H9 (cell line): ENCODE measurements at regions not wholly inside any gene's neighbourhood (a gene's known extent, or its start where the extent isn't known, plus 50 kb on each side); places are given as distances from the start of the nearest gene placed in this dataset.

ENCODE experiments used
- DNase-seq: peaks from one replicate; pipeline ENCODE4 v3.0.0-alpha.2; 2017
- H2AFZ ChIP-seq: one replicate; pipeline ENCODE4 v1.6.1; 2013; ENCODE audit warnings: mild to moderate bottlenecking, low read length, control low read depth, moderate library complexity
- H2AK5ac ChIP-seq: 2 replicates; pipeline ENCODE4 v1.6.1; 2013; ENCODE audit warnings: low read length, control low read depth, mixed read lengths; ENCODE audit not compliant: insufficient read length
- H2BK120ac ChIP-seq: one replicate; pipeline ENCODE4 v1.6.1; 2013; ENCODE audit warnings: low read depth, mild to moderate bottlenecking, low read length, control low read depth, inconsistent platforms; ENCODE audit not compliant: poor library complexity, severe bottlenecking
- H2BK12ac ChIP-seq: 2 replicates; pipeline ENCODE4 v1.6.1; 2013; ENCODE audit warnings: low read length, control low read depth, mixed read lengths, low read depth; ENCODE audit not compliant: insufficient read length
- H2BK15ac ChIP-seq: 2 replicates; pipeline ENCODE4 v1.6.1; 2013; ENCODE audit warnings: low read depth, low read length, control low read depth
- H2BK20ac ChIP-seq: one replicate; pipeline ENCODE4 v1.6.1; 2013; ENCODE audit warnings: low read depth, mild to moderate bottlenecking, low read length, control low read depth, inconsistent platforms; ENCODE audit not compliant: poor library complexity, severe bottlenecking
- H2BK5ac ChIP-seq: 2 replicates; pipeline ENCODE4 v1.6.1; 2013; ENCODE audit warnings: low read length, control low read depth, mixed read lengths; ENCODE audit not compliant: insufficient read length
- H3K14ac ChIP-seq: 2 replicates; pipeline ENCODE4 v1.6.1; 2013; ENCODE audit warnings: low read length, control low read depth; ENCODE audit not compliant: insufficient read depth
- H3K18ac ChIP-seq: 2 replicates; pipeline ENCODE4 v1.6.1; 2013; ENCODE audit warnings: low read depth, mild to moderate bottlenecking, mixed read lengths, low read length, control low read depth; ENCODE audit not compliant: insufficient read length
- H3K23ac ChIP-seq: 2 replicates; pipeline ENCODE4 v1.6.1; 2013; ENCODE audit warnings: low read length, control low read depth, mixed read lengths, low read depth; ENCODE audit not compliant: insufficient read length
- H3K23me2 ChIP-seq: 2 replicates; pipeline ENCODE4 v1.6.1; 2013; ENCODE audit warnings: low read depth, mild to moderate bottlenecking, mixed read lengths, low read length, control low read depth; ENCODE audit not compliant: insufficient read length, poor library complexity, severe bottlenecking
- H3K27ac ChIP-seq: 2 replicates; pipeline ENCODE4 v1.5.1; 2013; ENCODE audit warnings: low read length, control low read depth, mixed read lengths, low read depth; ENCODE audit not compliant: insufficient read length
- H3K27me3 ChIP-seq: 2 replicates; pipeline ENCODE4 v1.6.1; 2013; ENCODE audit warnings: low read length, control low read depth, inconsistent platforms; ENCODE audit not compliant: insufficient read depth
- H3K4ac ChIP-seq: 2 replicates; pipeline ENCODE4 v1.6.1; 2013; ENCODE audit warnings: low read depth, mild to moderate bottlenecking, control low read depth, inconsistent platforms, low read length, moderate library complexity
- H3K4me1 ChIP-seq: 2 replicates; pipeline ENCODE4 v1.6.1; 2013; ENCODE audit warnings: low read length, control low read depth, inconsistent platforms; ENCODE audit not compliant: insufficient read depth
- H3K4me2 ChIP-seq: 2 replicates; pipeline ENCODE4 v1.6.1; 2013; ENCODE audit warnings: low read length, control low read depth, mixed read lengths; ENCODE audit not compliant: insufficient read length, insufficient read depth
- H3K56ac ChIP-seq: 2 replicates; pipeline ENCODE4 v1.6.1; 2013; ENCODE audit warnings: low read depth, mild to moderate bottlenecking, mixed read lengths, low read length, control low read depth; ENCODE audit not compliant: insufficient read length
- H3K79me1 ChIP-seq: 2 replicates; pipeline ENCODE4 v1.6.1; 2013; ENCODE audit warnings: low read depth, mild to moderate bottlenecking, moderate library complexity, low read length, control low read depth, inconsistent platforms; ENCODE audit not compliant: insufficient read depth, poor library complexity, severe bottlenecking
- H3K79me2 ChIP-seq: 2 replicates; pipeline ENCODE4 v1.6.1; 2013; ENCODE audit warnings: low read length, control low read depth, inconsistent platforms; ENCODE audit not compliant: insufficient read depth
- H3K9ac ChIP-seq: 2 replicates; pipeline ENCODE4 v1.6.1; 2013; ENCODE audit warnings: low read length, control low read depth, mixed read lengths; ENCODE audit not compliant: insufficient read length; ENCODE audit errors: extremely low read depth
- H3K9me3 ChIP-seq: one replicate; pipeline ENCODE4 v1.6.1; 2013; ENCODE audit warnings: low read depth, low read length, inconsistent platforms; ENCODE audit not compliant: control insufficient read depth
- H3T11ph ChIP-seq: one replicate; pipeline ENCODE4 v1.6.1; 2013; ENCODE audit warnings: mild to moderate bottlenecking, low read length, control low read depth, inconsistent platforms
- H4K20me1 ChIP-seq: one replicate; pipeline ENCODE4 v1.6.1; 2013; ENCODE audit not compliant: control insufficient read depth, insufficient read length, insufficient read depth
- H4K5ac ChIP-seq: 2 replicates; pipeline ENCODE4 v1.6.1; 2013; ENCODE audit warnings: low read depth, mild to moderate bottlenecking, mixed read lengths, low read length, control low read depth; ENCODE audit not compliant: insufficient read length
- H4K8ac ChIP-seq: replicated peaks from 2 replicates; pipeline ENCODE4 v1.6.1; 2013; ENCODE audit warnings: low read length, control low read depth, mixed read lengths, low read depth; ENCODE audit not compliant: insufficient read length
- H4K91ac ChIP-seq: 2 replicates; pipeline ENCODE4 v1.6.1; 2013; ENCODE audit warnings: low read depth, mild to moderate bottlenecking, moderate library complexity, mixed read lengths, low read length, control low read depth; ENCODE audit not compliant: insufficient read length
- H3K27ac Mint-ChIP-seq, 3 experiments: 2 replicates in 2 of 3; 3 replicates in 1 of 3; pipeline ENCODE4 v1.8.0; 2020 to 2021; ENCODE audit warnings: mixed read lengths in 3 of 3, mild to moderate bottlenecking in 1 of 3, moderate library complexity in 1 of 3
- H3K27me3 Mint-ChIP-seq: 2 replicates; pipeline ENCODE4 v1.8.0; 2021; ENCODE audit warnings: low read depth, mild to moderate bottlenecking, moderate library complexity, mixed read lengths
- H3K36me3 Mint-ChIP-seq, 3 experiments: 2 replicates in 2 of 3; 3 replicates in 1 of 3; pipeline ENCODE4 v1.8.0; 2020 to 2021; ENCODE audit warnings: low read depth in 3 of 3, mixed read lengths in 3 of 3; ENCODE audit not compliant: insufficient read depth in 1 of 3
- H3K4me1 Mint-ChIP-seq, 2 experiments: 2 replicates each; pipeline ENCODE4 v1.8.0; 2020; ENCODE audit warnings: mixed read lengths in 2 of 2
- H3K4me3 Mint-ChIP-seq, 2 experiments: 2 replicates in 1 of 2; 3 replicates in 1 of 2; pipeline ENCODE4 v1.8.0; 2020 to 2021; ENCODE audit warnings: mild to moderate bottlenecking in 2 of 2, mixed read lengths in 2 of 2, moderate library complexity in 1 of 2
- H3K9me3 Mint-ChIP-seq, 2 experiments: 2 replicates in 1 of 2; 3 replicates in 1 of 2; pipeline ENCODE4 v1.8.0; 2020; ENCODE audit warnings: mild to moderate bottlenecking in 2 of 2, mixed read lengths in 2 of 2, moderate library complexity in 1 of 2
- CTCF ChIP-seq: fragments of 200-600 bp; sonication (generic); conservative IDR thresholded peaks from 3 replicates; pipeline ENCODE4 v1.8.0; 2021; ENCODE audit warnings: antibody characterized with exemption, mild to moderate bottlenecking
- WGBS: extraction: QIAGEN DNeasy Blood & Tissue Kit; methylation state at CpG from one replicate; pipeline ENCODE4 v1.1.7; 2013; ENCODE audit warnings: missing lambda C conversion rate, low lambda C conversion rate, mixed read lengths; ENCODE audit not compliant: insufficient read length; ENCODE audit errors: extremely low coverage; 5-methylcytosine and 5-hydroxymethylcytosine counted together

- no peak overlapping the region for H2AFZ ChIP-seq
- H3K18ac ChIP-seq = no peak overlapping the region
Observed at GRCh38 chr12:74647256-74647655, 109.6 kb downstream of the ATXN7L3B start.

More at GRCh38 chr12:74647256-74647655, 109.6 kb downstream of the ATXN7L3B start:
- no peak for TF ChIP-seq CTCF
- Histone ChIP-seq H2BK120ac (no peak overlapping the region), H4K20me1 (no peaks in the 10 kb centered on the region), H2BK20ac (no peak overlapping the region), H3K56ac (no peak overlapping the region), H2AK5ac (no peak overlapping the region), H3K4me1 (no peaks in the 10 kb centered on the region), H3K23ac (no peak overlapping the region), H2BK5ac (no peak overlapping the region), H3K14ac (no peak overlapping the region), H3K27ac (no peak overlapping the region), H3K23me2 (no peaks in the 10 kb centered on the region), H4K5ac (no peak overlapping the region), H3K27me3 (no peaks in the 10 kb centered on the region), H3K4me2 (no peak overlapping the region), H3K79me2 (no peaks in the 10 kb centered on the region), H3K9ac (no peak overlapping the region), H2BK12ac (no peak overlapping the region), H4K8ac (no peak overlapping the region), H3K4ac (no peak overlapping the region), H4K91ac (no peak overlapping the region), H3K9me3 (no peaks in the 10 kb centered on the region), H3T11ph (no peak overlapping the region), H2BK15ac (no peak overlapping the region), H3K79me1 (no peaks in the 10 kb centered on the region)
- H3K4me3 Mint-ChIP-seq = no peak overlapping the region
- H3K4me1 Mint-ChIP-seq = peaks cover 6 to 7% of the 10 kb centered on the region in 2 experiments
- no peak for DNase-seq
- no peaks in the 10 kb centered on the region for H3K27me3 Mint-ChIP-seq
- no peaks in the 10 kb centered on the region for H3K9me3 Mint-ChIP-seq
- no CpG with 5 or more reads among the region's 2 CpGs for WGBS
- H3K36me3 Mint-ChIP-seq = no peaks in the 10 kb centered on the region
- no peak overlapping the region for H3K27ac Mint-ChIP-seq
